GM19468 (cell line): ENCODE measurements at regions not wholly inside any gene's neighbourhood (a gene's known extent, or its start where the extent isn't known, plus 50 kb on each side); places are given as distances from the start of the nearest gene placed in this dataset.
"Not testable (repeated sequence)": the region's sequence is repeated elsewhere in the genome, so short reads cannot be mapped to it uniquely, and the experiment has no call there.

Source experiments
- ATAC-seq: cut with Tn5 transposase; IDR thresholded peaks from one replicate; pipeline ENCODE4 v1.9.1; 2021; ENCODE audit warnings: mild to moderate bottlenecking, moderate library complexity, moderate number of reproducible peaks; ENCODE audit not compliant: unreplicated experiment; ENCODE audit errors: extremely low read depth

DNA sequence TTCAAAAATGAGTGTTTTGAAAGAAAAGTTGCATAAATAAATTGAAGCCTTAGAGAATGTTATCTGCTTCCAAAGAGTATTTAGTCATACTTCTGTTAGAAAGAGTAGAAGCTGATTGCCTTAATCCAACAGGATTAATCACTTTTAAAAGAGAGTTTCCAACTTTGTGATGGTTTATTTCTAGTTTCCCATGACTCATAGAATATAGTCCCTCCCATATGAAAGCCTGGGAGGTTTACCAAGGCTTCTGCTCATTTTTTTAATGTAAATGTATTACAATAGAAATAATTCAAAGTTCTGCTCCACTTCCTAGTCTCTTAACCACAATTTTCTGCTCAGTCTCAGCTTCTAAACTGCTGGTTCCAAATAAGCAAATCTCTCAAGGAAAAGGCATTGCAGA, 118.0 kb upstream of the IRAK1BP1 start:
- ATAC-seq = no peak

DNA sequence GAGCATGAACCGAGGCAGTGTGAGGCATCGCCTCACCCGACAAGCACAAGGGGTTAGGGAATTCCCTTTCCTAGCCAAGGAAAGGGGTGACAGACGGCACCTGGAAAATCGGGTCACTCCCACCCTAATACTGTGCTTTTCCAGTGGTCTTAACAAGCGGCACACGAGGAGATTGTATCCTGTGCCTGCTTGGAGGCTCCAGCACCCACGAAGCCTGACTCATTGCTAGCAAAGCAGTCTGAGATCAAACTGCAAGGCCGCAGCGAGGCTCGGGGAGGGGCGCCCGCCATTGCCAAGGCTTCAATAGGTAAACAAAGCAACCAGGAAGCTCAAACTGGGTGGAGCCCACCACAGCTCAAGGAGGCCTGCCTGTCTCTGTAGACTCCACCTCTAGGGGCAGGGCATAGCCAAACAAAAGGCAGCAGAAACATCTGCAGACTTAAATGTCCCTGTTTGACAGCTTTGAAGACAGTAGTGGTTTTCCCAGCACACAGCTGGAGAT, 109.0 kb upstream of the IRAK1BP1 start:
- ATAC-seq = not testable (repeated sequence)

GRCh38 chr6:78768271-78768670, 99.1 kb upstream of the IRAK1BP1 start:
- no peak for ATAC-seq

- ATAC-seq = no peak
These were observed 96.6 kb upstream of the IRAK1BP1 start for GRCh38 chr6:78770765-78771164.

DNA sequence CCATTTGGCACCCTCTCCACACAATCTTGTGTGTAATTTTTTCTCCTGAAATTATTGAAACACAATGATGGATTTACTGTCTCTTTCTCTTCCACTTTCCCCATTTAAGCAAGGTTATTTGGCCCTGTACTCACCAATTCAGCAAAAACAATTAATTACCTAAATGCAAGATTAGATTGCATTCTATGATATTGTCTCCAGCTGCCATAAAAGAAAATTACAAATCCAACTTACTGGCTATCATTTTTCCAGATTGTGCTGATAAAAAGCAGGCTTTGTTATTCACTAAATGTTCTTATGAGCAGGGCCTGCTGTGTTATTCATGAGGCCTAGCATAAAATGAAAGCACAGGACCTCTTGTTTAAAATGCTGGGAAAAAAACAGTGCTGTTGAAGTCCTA, 95.8 kb upstream of the IRAK1BP1 start:
- ATAC-seq = no peak

DNA sequence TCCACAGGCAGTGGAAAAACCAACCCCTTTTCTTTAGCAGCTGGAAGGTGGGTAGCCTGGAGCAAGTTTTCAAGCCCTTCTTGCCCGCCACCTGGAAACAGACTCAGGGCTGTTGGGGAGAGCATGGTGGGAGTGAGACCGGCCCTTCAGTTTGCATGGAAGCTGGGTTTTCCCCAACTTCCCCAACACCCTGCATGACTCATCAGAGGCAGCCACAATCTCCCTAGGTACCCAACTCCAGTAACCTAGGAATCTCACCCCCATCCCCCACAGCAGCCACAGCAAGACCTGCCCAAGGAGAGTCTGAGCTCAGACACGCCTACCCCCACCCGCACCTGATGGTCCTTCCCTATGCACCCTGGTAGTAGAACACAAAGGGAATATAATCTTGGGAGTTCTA, 86.3 kb upstream of the IRAK1BP1 start:
- ATAC-seq = no peak

DNA sequence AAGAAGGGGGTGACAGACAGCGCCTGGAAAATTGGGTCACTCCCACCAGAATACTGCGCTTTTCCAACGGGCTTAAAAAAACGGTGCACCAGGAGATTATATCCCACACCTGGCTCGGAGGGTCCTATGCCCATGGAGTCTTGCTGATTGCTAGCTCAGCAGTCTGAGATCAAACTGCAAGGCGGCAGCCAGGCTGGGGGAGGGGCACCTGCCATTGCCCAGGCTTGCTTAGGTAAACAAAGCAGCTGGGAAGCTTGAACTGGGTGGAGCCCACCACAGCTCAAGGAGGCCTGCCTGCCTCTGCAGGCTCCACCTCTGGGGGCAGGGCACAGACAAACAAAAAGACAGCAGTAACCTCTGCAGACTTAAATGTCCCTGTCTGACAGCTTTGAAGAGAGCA, 84.0 kb upstream of the IRAK1BP1 start:
- not testable (repeated sequence) for ATAC-seq

- no peak for ATAC-seq
These were observed 70.1 kb upstream of the IRAK1BP1 start for GRCh38 chr6:78797270-78797669.

DNA sequence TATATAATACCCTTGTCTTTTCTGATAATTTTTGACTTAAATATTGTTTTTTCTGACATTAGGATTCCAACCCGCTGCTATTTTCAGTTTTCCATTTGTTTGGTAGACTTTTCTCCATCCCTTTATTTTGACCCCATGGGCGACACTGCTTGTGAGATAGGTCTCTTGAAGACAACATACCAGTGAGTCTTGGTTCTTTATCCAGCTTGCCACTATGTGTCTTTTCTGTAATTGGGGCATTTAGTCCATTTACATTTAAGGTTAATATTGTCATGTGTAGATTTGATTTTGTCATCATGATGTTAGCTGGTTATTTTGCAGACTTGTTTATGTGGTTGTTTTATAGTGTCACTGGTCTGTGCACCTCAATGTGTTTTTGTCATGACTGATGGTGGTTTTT, 67.7 kb upstream of the IRAK1BP1 start:
- ATAC-seq = no peak

GRCh38 chr6:78806792-78807191, 60.6 kb upstream of the IRAK1BP1 start:
- ATAC-seq = not testable (repeated sequence)

- not testable (repeated sequence) for ATAC-seq
These were observed 59.5 kb upstream of the IRAK1BP1 start for GRCh38 chr6:78807655-78808355.

DNA sequence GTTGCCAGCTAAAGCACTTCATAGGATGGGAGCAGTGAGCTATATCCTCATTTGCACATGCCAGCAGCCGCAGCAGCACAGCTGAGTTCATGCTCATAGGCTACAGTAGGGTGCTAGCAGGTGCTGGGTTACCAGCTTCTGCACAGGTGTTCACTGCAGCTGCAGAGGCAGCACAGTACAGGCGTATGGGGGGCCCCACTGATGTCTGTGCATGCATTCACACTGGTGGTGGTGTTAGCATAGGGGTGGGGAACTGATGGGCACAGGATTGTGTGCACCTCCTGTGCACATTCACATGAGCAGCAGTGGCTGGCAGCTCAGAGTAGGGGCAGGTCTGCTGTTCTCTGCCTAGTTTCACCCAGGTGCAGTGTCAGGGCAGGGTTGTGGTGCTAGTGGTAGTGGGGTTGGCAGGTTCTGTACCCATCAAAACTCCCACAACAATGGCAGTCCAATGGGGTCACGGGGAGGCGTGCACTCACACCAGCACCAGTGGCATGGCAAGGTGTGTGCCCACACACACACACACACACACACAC, 58.9 kb upstream of the IRAK1BP1 start:
- no peak for ATAC-seq

DNA sequence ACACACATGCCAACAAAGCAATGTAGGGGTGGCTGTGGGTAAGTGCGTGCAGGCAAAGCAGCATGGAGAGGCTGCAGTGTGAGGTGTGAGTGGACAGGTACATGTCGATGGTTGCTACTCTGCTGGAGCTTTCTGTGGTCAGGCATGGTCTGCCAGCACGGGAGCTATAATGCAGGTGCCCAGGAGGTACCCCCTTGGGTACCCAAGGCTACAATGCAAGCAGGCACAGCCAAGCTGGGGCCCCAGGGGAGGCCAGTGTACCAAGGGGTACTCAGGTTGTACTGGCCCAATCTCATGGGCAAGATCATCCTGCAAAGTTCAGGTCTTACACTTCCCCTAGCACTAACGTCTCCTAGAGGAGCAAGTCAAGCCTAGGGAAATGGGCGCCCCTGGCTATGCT, 58.4 kb upstream of the IRAK1BP1 start:
- ATAC-seq = no peak

- no peak for ATAC-seq
These were observed 57.2 kb upstream of the IRAK1BP1 start for GRCh38 chr6:78810146-78810545.

DNA sequence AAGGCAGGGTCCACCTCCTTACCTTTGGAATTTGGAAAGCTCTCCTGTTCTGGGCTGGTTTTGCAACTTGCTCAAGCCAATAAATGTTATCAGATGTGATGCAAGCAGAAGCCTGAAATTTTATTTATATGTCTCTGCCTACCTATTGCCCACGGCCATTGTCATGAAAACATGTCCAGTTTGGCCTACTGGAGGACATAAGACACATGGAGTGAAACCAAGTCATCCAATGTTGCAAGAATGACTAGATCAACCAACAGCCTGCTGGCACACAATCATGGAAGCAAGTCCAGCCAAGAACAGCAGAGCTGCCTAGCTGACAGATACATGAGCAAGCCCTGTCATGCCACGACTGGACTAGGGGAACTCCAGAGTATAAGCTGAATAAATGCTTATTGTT, 56.7 kb upstream of the IRAK1BP1 start:
- ATAC-seq = no peak
